ENCODE measurements at regions not wholly inside any gene's neighbourhood (a gene's known extent, or its start where the extent isn't known, plus 50 kb on each side); places are given as distances from the start of the nearest gene placed in this dataset.
A peak's percentile ranks its signal among the peaks of the same experiment; 100 is the strongest.

DNA sequence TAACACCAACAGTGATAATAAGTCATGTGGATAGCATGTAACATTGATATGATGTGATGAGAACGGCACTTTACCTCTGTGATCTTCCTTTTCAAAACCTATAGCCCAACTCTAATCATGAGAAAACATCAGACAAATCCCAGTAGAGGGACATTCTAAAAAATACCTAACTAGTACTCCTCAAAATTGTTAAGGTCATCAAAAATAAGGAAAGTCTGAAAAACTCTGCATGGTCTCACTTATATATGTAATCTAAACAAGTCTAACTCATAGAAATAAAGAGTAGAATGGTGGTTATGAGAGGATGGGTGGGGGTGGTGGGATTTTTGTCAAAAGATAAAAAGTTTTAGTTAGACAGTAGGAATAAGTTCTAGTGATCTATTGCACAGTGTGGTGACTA, 243.9 kb upstream of the GRIA3 start:
- Histone ChIP-seq H3K27ac (ENCODE audit: extremely low read depth, low read depth, low read length) (no peak overlapping the region), H3K4me1 (ENCODE audit: control insufficient read depth, insufficient read depth, low read length) (no peaks in the 10 kb centered on the region; the same call in 1 of the 2 replicates), H3K4me3 (ENCODE audit: low read depth, low read length) (no peak overlapping the region), H3K9me3 (ENCODE audit: control insufficient read depth, insufficient read depth, low read depth, low read length) (no peaks in the 10 kb centered on the region), H3K36me3 (ENCODE audit: control insufficient read depth in 2 of 2, insufficient read depth in 1 of 2, low read length in 2 of 2) (no peaks in the 10 kb centered on the region)
- no peak for TF ChIP-seq GLI4 (tag by site-specific recombination; IDR thresholded peaks at IDR 0.05)
- no peak for TF ChIP-seq ZNF416 (tag by site-specific recombination; IDR thresholded peaks at IDR 0.05)
- TF ChIP-seq, protein P1, sequence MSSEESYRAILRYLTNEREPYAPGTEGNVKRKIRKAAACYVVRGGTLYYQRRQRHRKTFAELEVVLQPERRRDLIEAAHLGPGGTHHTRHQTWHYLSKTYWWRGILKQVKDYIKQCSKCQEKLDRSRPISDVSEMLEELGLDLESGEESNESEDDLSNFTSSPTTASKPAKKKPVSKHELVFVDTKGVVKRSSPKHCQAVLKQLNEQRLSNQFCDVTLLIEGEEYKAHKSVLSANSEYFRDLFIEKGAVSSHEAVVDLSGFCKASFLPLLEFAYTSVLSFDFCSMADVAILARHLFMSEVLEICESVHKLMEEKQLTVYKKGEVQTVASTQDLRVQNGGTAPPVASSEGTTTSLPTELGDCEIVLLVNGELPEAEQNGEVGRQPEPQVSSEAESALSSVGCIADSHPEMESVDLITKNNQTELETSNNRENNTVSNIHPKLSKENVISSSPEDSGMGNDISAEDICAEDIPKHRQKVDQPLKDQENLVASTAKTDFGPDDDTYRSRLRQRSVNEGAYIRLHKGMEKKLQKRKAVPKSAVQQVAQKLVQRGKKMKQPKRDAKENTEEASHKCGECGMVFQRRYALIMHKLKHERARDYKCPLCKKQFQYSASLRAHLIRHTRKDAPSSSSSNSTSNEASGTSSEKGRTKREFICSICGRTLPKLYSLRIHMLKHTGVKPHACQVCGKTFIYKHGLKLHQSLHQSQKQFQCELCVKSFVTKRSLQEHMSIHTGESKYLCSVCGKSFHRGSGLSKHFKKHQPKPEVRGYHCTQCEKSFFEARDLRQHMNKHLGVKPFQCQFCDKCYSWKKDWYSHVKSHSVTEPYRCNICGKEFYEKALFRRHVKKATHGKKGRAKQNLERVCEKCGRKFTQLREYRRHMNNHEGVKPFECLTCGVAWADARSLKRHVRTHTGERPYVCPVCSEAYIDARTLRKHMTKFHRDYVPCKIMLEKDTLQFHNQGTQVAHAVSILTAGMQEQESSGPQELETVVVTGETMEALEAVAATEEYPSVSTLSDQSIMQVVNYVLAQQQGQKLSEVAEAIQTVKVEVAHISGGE (tag by site-specific recombination; conservative IDR thresholded peaks at IDR 0.05; ENCODE audit: low read depth), result no peak
- no peak for TF ChIP-seq ZNF777 (tag by site-specific recombination; IDR thresholded peaks at IDR 0.05; ENCODE audit: borderline replicate concordance)
- TF ChIP-seq ZNF132 (tag by site-specific recombination; IDR thresholded peaks at IDR 0.05; ENCODE audit: borderline replicate concordance), result no peak
- TF ChIP-seq SCRT2 (tag by site-specific recombination; IDR thresholded peaks at IDR 0.05), result no peak
- no peak for TF ChIP-seq GLIS1 (tag by site-specific recombination; IDR thresholded peaks at IDR 0.05)
- no peak for TF ChIP-seq ZNF664 (tag by site-specific recombination; IDR thresholded peaks at IDR 0.05)
- TF ChIP-seq, protein P2, sequence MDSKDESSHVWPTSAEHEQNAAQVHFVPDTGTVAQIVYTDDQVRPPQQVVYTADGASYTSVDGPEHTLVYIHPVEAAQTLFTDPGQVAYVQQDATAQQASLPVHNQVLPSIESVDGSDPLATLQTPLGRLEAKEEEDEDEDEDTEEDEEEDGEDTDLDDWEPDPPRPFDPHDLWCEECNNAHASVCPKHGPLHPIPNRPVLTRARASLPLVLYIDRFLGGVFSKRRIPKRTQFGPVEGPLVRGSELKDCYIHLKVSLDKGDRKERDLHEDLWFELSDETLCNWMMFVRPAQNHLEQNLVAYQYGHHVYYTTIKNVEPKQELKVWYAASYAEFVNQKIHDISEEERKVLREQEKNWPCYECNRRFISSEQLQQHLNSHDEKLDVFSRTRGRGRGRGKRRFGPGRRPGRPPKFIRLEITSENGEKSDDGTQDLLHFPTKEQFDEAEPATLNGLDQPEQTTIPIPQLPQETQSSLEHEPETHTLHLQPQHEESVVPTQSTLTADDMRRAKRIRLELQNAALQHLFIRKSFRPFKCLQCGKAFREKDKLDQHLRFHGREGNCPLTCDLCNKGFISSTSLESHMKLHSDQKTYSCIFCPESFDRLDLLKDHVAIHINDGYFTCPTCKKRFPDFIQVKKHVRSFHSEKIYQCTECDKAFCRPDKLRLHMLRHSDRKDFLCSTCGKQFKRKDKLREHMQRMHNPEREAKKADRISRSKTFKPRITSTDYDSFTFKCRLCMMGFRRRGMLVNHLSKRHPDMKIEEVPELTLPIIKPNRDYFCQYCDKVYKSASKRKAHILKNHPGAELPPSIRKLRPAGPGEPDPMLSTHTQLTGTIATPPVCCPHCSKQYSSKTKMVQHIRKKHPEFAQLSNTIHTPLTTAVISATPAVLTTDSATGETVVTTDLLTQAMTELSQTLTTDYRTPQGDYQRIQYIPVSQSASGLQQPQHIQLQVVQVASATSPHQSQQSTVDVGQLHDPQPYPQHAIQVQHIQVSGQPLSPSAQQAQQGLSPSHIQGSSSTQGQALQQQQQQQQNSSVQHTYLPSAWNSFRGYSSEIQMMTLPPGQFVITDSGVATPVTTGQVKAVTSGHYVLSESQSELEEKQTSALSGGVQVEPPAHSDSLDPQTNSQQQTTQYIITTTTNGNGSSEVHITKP (tag by site-specific recombination; IDR thresholded peaks at IDR 0.05), result no peak
- POLR2A ChIA-PET, result no interaction called here
- CTCF ChIA-PET, result no interaction called here

DNA sequence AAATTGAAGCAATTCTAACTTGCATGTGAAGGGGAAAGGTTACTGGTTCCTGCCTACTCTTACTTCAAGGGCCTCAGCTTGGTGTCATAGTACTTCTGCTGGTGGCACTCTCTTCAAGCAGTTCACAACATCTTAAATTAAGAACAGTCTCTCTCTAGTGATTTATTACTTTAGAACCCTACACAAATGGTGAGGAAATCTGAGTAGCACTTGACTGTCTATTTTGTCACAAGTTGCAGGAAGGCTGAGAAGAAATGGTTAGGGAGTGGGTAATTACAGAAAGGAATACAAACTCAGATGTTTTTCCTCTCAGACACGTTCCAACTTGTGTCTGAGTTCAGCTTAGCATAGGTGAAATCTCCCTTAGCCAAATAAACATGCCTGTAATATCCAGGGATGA, 242.3 kb upstream of the GRIA3 start:
- ChIA-PET CTCF (no interaction called here), POLR2A (interaction anchor here (0.6 kb wide), 1 partner anchor 918 kb away, joined by 3 read pairs; no protein-coding TSS in a partner anchor)
- Histone ChIP-seq H3K36me3 (ENCODE audit: control insufficient read depth in 2 of 2, insufficient read depth in 1 of 2, low read length in 2 of 2) (no peaks in the 10 kb centered on the region), H3K4me1 (ENCODE audit: control insufficient read depth, insufficient read depth, low read length) (no peaks in the 10 kb centered on the region; the same call in 1 of the 2 replicates), H3K4me3 (ENCODE audit: low read depth, low read length) (no peak overlapping the region), H3K27ac (ENCODE audit: extremely low read depth, low read depth, low read length) (no peak overlapping the region), H3K9me3 (ENCODE audit: control insufficient read depth, insufficient read depth, low read depth, low read length) (no peaks in the 10 kb centered on the region)
- TF ChIP-seq ZXDB (tag by site-specific recombination; IDR thresholded peaks at IDR 0.05) (no peak), TRIM28 (IDR thresholded peaks at IDR 0.05; ENCODE audit: borderline replicate concordance, low read length) (peak; percentile 82; the same call in 1 of the 2 replicates), ZNF350 (tag by site-specific recombination; IDR thresholded peaks at IDR 0.05) (no peak), BCL11A (tag by site-specific recombination; IDR thresholded peaks at IDR 0.05; ENCODE audit: low read depth) (no peak), ZNF239 (tag by site-specific recombination; IDR thresholded peaks at IDR 0.05) (no peak), ZNF426 (tag by site-specific recombination; IDR thresholded peaks at IDR 0.05) (no peak), ZNF654 (tag by site-specific recombination; IDR thresholded peaks at IDR 0.05; ENCODE audit: low read depth) (no peak), TCF7L2 (IDR thresholded peaks at IDR 0.05; ENCODE audit: borderline replicate concordance, low read depth, low read length) (0 out of 2 replicates have a peak, but pooled peaks have one; percentile 26), YY1 (tag by site-specific recombination; IDR thresholded peaks at IDR 0.05) (no peak)
